Natural killer cell (primary cell): ENCODE measurements at regions not wholly inside any gene's neighbourhood (a gene's known extent, or its start where the extent isn't known, plus 50 kb on each side); places are given as distances from the start of the nearest gene placed in this dataset.

Source experiments
- ATAC-seq, 3 donors: fragments of 150-1000 bp in 2 of 3; fragments of 200-7000 bp in 1 of 3; cut with Tn5 transposase; 1 replicate in 1 of 3; 2 replicates in 2 of 3; pipeline ENCODE4 v1.10.0; 2021; ENCODE audit warnings: mild to moderate bottlenecking in 2 of 3, moderate library complexity in 2 of 3
- DNase-seq, 2 donors: peaks; one replicate each; pipeline versions ENCODE4 v3.0.0 to v3.0.0-alpha.2; 2013 to 2021; ENCODE audit warnings: mixed read lengths in 1 of 2
- H3K27ac ChIP-seq: one replicate; pipeline ENCODE4 v1.5.1; 2013; ENCODE audit warnings: mild to moderate bottlenecking, low read length
- H3K27me3 ChIP-seq: one replicate; pipeline ENCODE4 v1.6.1; 2013; ENCODE audit warnings: low read length; ENCODE audit not compliant: control insufficient read depth, insufficient read depth
- H3K36me3 ChIP-seq: one replicate; pipeline ENCODE4 v1.6.1; 2013; ENCODE audit warnings: low read length; ENCODE audit not compliant: control insufficient read depth, insufficient read depth
- H3K4me1 ChIP-seq: one replicate; pipeline ENCODE4 v1.6.1; 2013; ENCODE audit warnings: low read length; ENCODE audit not compliant: control insufficient read depth, insufficient read depth
- H3K4me3 ChIP-seq: one replicate; pipeline ENCODE4 v1.5.1; 2013; ENCODE audit warnings: low read length
- H3K9me3 ChIP-seq: one replicate; pipeline ENCODE4 v1.6.1; 2013; ENCODE audit warnings: low read length; ENCODE audit not compliant: control insufficient read depth, insufficient read depth
- H3K27ac Mint-ChIP-seq, 2 donors: one replicate each; pipeline ENCODE4 v1.8.0; 2022; ENCODE audit warnings: mild to moderate bottlenecking in 2 of 2, mixed read lengths in 2 of 2, moderate library complexity in 1 of 2
- H3K27me3 Mint-ChIP-seq, 2 donors: one replicate each; pipeline ENCODE4 v1.8.0; 2022; ENCODE audit warnings: low read depth in 2 of 2, mixed read lengths in 2 of 2
- H3K36me3 Mint-ChIP-seq: one replicate; pipeline ENCODE4 v1.8.0; 2022; ENCODE audit warnings: mixed read lengths
- H3K4me1 Mint-ChIP-seq, 2 donors: one replicate each; pipeline ENCODE4 v1.8.0; 2022; ENCODE audit warnings: mixed read lengths in 2 of 2
- H3K4me3 Mint-ChIP-seq: one replicate; pipeline ENCODE4 v1.8.0; 2022; ENCODE audit warnings: mild to moderate bottlenecking, moderate library complexity, mixed read lengths
- H3K9me3 Mint-ChIP-seq, 2 donors: one replicate each; pipeline ENCODE4 v1.8.0; 2022; ENCODE audit warnings: mixed read lengths in 2 of 2
- WGBS: methylation state at CpG from one replicate; pipeline ENCODE4 v1.1.7; 2013; ENCODE audit warnings: missing lambda C conversion rate; ENCODE audit not compliant: insufficient coverage; 5-methylcytosine and 5-hydroxymethylcytosine counted together
- intact Hi-C: fragments of 100-400 bp; cut with micrococcal nuclease; formaldehyde crosslinking; loops from one replicate; pipeline ENCODE4 v1.14.2; 2022
- TF ChIP-seq, protein P1 (sequence below): fragments of 200-600 bp; IDR thresholded peaks from one replicate; pipeline ENCODE4 v1.8.0; 2022; ENCODE audit warnings: antibody characterized with exemption

DNA sequence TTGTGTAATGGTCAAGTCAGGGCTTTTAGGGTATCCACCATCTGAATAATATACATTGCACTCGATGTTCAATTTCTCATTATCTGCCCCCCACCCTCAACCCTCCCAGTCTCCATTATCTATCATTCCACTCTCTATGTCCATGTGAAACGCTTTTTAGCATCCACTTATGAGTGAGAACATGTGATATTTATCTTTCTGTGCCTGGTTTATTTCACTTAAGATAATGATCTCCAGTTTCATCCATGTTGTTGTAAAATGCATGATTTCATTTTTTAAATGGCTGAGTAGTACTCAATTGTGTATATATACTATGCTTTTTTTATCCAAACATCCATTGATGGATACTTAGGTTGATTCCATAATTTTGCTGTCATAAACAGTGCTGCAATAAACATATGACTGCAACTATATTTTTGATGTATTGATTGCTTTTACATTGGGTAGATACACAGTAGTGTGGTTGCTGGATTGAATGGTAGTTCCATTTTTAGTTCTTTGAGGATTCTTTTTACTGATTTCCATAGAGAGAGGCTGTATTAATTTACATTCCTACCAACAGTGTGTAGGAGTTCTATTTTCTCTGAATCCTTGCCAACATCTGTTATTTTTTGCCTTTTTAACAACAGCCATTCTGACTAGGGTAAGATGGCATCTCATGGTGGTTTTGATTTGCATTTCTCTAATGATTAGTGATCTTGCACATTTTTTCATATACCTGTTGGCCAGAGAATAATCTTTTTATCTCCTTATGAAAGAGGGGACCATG is 332.9 kb upstream of the TGFBR2 start:
- TF ChIP-seq, protein P1, sequence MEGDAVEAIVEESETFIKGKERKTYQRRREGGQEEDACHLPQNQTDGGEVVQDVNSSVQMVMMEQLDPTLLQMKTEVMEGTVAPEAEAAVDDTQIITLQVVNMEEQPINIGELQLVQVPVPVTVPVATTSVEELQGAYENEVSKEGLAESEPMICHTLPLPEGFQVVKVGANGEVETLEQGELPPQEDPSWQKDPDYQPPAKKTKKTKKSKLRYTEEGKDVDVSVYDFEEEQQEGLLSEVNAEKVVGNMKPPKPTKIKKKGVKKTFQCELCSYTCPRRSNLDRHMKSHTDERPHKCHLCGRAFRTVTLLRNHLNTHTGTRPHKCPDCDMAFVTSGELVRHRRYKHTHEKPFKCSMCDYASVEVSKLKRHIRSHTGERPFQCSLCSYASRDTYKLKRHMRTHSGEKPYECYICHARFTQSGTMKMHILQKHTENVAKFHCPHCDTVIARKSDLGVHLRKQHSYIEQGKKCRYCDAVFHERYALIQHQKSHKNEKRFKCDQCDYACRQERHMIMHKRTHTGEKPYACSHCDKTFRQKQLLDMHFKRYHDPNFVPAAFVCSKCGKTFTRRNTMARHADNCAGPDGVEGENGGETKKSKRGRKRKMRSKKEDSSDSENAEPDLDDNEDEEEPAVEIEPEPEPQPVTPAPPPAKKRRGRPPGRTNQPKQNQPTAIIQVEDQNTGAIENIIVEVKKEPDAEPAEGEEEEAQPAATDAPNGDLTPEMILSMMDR = no peak
- H3K27ac Mint-ChIP-seq = no peak overlapping the region
- H3K27me3 ChIP-seq = no peaks in the 10 kb centered on the region
- WGBS = 83% methylated on average over 1 of the region's 2 CpGs
- H3K27ac ChIP-seq = no peak overlapping the region
- ATAC-seq (no peak), DNase-seq (no peak)
- no peaks in the 10 kb centered on the region for H3K4me1 ChIP-seq
- intact Hi-C loops = no loop called here
- no peak overlapping the region for H3K4me3 Mint-ChIP-seq
- no peaks in the 10 kb centered on the region for H3K4me1 Mint-ChIP-seq
- no peaks in the 10 kb centered on the region for H3K27me3 Mint-ChIP-seq
- no peaks in the 10 kb centered on the region for H3K36me3 ChIP-seq
- no peaks in the 10 kb centered on the region for H3K36me3 Mint-ChIP-seq
- no peaks in the 10 kb centered on the region for H3K9me3 ChIP-seq
- no peak overlapping the region for H3K4me3 ChIP-seq
- no peaks in the 10 kb centered on the region for H3K9me3 Mint-ChIP-seq

DNA sequence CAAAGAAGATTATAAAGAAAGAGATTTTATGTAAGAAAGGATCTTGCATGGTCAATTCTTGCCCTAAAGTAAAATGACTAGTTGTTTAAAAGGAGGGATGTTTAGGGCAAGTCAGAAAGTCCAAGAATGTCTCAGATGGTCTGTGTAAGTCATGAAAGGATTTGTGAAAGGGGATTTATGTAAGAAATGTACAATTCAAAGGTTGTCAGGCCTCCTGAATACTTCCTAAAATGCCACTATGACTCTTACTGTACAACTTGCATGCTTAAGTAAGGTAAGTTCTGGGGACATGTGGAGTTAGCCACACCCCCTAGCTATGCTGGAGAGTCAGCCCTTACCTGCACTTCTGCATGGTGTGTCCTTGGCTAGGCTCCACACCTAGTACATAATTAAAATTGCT is 328.9 kb upstream of the TGFBR2 start:
- H3K4me1 Mint-ChIP-seq = no peaks in the 10 kb centered on the region
- TF ChIP-seq, protein P1 = no peak
- H3K27ac ChIP-seq = no peak overlapping the region
- H3K36me3 ChIP-seq = no peaks in the 10 kb centered on the region
- H3K4me3 ChIP-seq = no peak overlapping the region
- H3K27ac Mint-ChIP-seq = no peak overlapping the region
- H3K4me1 ChIP-seq = no peaks in the 10 kb centered on the region
- H3K36me3 Mint-ChIP-seq = no peaks in the 10 kb centered on the region
- H3K27me3 Mint-ChIP-seq = peaks cover 0 to 4% of the 10 kb centered on the region in 2 donors
- intact Hi-C loops = no loop called here
- H3K9me3 Mint-ChIP-seq = no peaks in the 10 kb centered on the region
- DNase-seq (no peak), ATAC-seq (no peak)
- no peaks in the 10 kb centered on the region for H3K27me3 ChIP-seq
- no peak overlapping the region for H3K4me3 Mint-ChIP-seq
- no peaks in the 10 kb centered on the region for H3K9me3 ChIP-seq

DNA sequence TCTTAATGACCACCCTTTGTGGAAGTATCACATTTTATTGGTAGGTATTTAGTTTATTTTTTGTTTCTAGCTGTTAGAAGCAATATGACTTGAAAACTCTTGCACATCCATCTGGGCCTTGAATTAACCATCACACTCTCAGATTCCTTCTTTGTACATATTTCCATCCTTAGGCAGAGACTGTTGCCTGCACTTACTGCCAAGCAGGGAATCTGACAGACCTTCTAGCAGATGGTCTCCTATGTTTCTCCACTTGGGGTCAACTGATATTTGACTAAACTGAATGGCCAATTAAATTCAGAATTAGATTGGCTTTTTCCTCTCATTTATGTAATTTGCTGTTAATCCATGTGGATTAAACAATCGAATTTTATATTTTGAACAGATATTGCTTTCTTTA is 324.9 kb upstream of the TGFBR2 start:
- Mint-ChIP-seq H3K27me3 (peaks cover 0 to 4% of the 10 kb centered on the region in 2 donors), H3K4me3 (no peak overlapping the region), H3K36me3 (no peaks in the 10 kb centered on the region), H3K4me1 (peaks cover 0 to 5% of the 10 kb centered on the region in 2 donors), H3K27ac (no peak overlapping the region), H3K9me3 (no peaks in the 10 kb centered on the region)
- H3K9me3 ChIP-seq = no peaks in the 10 kb centered on the region
- no peak overlapping the region for H3K27ac ChIP-seq
- H3K4me3 ChIP-seq = no peak overlapping the region
- DNase-seq = no peak
- no CpG with 5 or more reads among the region's 1 CpG for WGBS
- no peaks in the 10 kb centered on the region for H3K36me3 ChIP-seq
- no peak for ATAC-seq
- no peaks in the 10 kb centered on the region for H3K27me3 ChIP-seq
- H3K4me1 ChIP-seq = no peaks in the 10 kb centered on the region
- TF ChIP-seq, protein P1 = no peak
- intact Hi-C loops = no loop called here

DNA sequence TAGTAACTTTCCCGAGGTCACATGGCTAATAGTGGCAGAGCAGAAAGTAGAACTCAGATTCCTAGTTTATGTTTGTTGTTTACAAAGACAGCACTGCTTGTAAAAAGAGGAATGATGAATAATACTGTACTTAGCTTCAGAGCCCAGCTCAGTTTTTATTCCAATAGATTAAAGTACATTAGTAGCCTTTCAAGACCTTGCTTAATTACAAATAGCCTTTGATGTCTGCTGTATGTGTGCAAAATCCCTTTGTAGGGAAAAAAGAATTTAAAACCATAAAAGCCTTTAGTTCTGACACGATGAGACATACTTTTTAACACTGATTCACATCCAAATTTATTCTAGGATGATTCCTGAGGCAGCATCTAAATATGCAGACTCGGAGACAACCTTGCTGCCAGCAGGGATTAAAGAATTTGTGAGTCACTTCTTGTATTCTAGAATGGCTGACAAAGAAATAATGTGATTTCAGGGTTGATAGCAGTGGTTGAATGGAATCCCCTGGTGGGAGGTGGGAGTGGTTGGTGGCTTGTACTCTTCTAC is 324.2 kb upstream of the TGFBR2 start:
- no peak for ATAC-seq
- H3K36me3 ChIP-seq = no peaks in the 10 kb centered on the region
- Mint-ChIP-seq H3K27ac (no peak overlapping the region), H3K9me3 (no peaks in the 10 kb centered on the region), H3K4me3 (no peak overlapping the region), H3K4me1 (peaks cover 0 to 5% of the 10 kb centered on the region in 2 donors), H3K36me3 (no peaks in the 10 kb centered on the region), H3K27me3 (peaks cover 0 to 4% of the 10 kb centered on the region in 2 donors)
- intact Hi-C loops = no loop called here
- TF ChIP-seq, protein P1 = no peak
- H3K4me1 ChIP-seq = no peaks in the 10 kb centered on the region
- no peaks in the 10 kb centered on the region for H3K27me3 ChIP-seq
- no peak for DNase-seq
- H3K9me3 ChIP-seq = no peaks in the 10 kb centered on the region
- WGBS = 90% methylated on average over 3 of the region's 3 CpGs
- H3K4me3 ChIP-seq = no peak overlapping the region
- no peak overlapping the region for H3K27ac ChIP-seq
